Stimulated activated naive CD8-positive, alpha-beta T cell treated with anti-CD3 and anti-CD28 coated beads, Interleukin-15, amount 100 ng/mL, for 72 hours (primary cell): ENCODE measurements at regions not wholly inside any gene's neighbourhood (a gene's known extent, or its start where the extent isn't known, plus 50 kb on each side); places are given as distances from the start of the nearest gene placed in this dataset.
A peak's percentile ranks its signal among the peaks of the same experiment; 100 is the strongest.

ENCODE experiments used
- ATAC-seq: fragments of 150-1000 bp; cut with Tn5 transposase; 2 replicates; pipeline ENCODE4 v1.10.0; 2021; ENCODE audit warnings: mild to moderate bottlenecking, moderate library complexity
- DNase-seq, 2 donors: peaks; one replicate each; pipeline ENCODE4 v3.0.0; 2021 to 2022
- H3K27ac Mint-ChIP-seq, 2 donors: one replicate each; pipeline ENCODE4 v1.8.0; 2022; ENCODE audit warnings: mild to moderate bottlenecking in 2 of 2, mixed read lengths in 2 of 2, moderate library complexity in 2 of 2
- H3K27me3 Mint-ChIP-seq: one replicate; pipeline ENCODE4 v1.8.0; 2022; ENCODE audit warnings: mixed read lengths
- H3K4me1 Mint-ChIP-seq: one replicate; pipeline ENCODE4 v1.8.0; 2022; ENCODE audit warnings: mild to moderate bottlenecking, mixed read lengths
- H3K4me3 Mint-ChIP-seq, 2 donors: one replicate each; pipeline ENCODE4 v1.8.0; 2022; ENCODE audit warnings: mild to moderate bottlenecking in 2 of 2, mixed read lengths in 2 of 2, moderate library complexity in 1 of 2
- H3K9me3 Mint-ChIP-seq, 2 donors: one replicate each; pipeline ENCODE4 v1.8.0; 2022; ENCODE audit warnings: mixed read lengths in 2 of 2

DNA sequence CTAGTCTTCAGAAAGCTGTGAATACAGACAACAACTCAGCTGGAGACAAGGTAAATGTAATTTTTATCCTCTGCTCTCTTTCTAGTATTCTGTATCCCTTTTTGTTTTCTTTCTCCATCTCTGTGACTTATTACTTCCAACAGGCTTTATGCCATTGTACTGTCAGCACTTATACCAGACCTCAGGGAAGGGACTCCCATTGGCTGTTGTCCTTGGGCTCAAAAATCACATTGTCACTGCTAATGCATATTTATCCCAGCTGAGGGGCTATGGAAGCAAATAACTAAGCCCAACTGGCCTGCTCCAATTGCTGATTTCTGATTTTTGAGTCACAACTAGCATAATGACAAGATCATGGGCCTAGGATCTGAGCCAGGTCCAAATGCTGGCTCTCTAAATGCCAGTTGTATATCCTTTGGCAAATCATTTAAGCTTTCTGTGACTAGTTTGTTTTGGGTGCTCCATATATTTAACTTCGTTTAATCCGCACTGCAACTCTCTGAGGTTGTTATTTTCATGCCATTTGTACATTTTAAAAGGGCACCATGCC, 395.1 kb upstream of the GNPDA2 start:
- DNase-seq (no peak), ATAC-seq (no peak)
- Mint-ChIP-seq H3K9me3 (peaks cover 0 to 5% of the 10 kb centered on the region in 2 donors), H3K27me3 (no peaks in the 10 kb centered on the region), H3K4me3 (no peak overlapping the region), H3K27ac (no peak overlapping the region), H3K4me1 (no peaks in the 10 kb centered on the region)

DNA sequence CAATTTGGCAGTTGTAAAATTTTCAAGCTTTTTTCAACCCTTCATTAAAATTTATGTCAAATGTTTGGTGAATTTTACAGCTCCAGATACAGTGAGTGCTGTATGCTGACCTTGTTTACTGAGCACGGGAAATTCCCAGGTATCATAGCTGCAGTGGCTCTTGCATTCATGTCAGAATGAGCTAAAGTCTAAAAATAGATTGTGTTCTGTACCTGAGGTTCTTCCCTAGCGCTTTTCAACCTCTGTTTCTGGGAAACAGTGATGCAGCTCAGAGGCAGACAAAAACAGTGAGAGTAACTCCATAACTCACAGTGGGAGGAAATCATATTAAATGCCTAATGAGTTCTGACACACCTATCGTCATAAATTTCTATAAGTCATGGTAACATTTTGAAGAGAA, 393.8 kb upstream of the GNPDA2 start:
- H3K9me3 Mint-ChIP-seq = peaks cover 0 to 5% of the 10 kb centered on the region in 2 donors
- DNase-seq (no peak), ATAC-seq (no peak)
- H3K4me3 Mint-ChIP-seq = no peak overlapping the region
- H3K27me3 Mint-ChIP-seq = no peaks in the 10 kb centered on the region
- no peaks in the 10 kb centered on the region for H3K4me1 Mint-ChIP-seq
- H3K27ac Mint-ChIP-seq = no peak overlapping the region

DNA sequence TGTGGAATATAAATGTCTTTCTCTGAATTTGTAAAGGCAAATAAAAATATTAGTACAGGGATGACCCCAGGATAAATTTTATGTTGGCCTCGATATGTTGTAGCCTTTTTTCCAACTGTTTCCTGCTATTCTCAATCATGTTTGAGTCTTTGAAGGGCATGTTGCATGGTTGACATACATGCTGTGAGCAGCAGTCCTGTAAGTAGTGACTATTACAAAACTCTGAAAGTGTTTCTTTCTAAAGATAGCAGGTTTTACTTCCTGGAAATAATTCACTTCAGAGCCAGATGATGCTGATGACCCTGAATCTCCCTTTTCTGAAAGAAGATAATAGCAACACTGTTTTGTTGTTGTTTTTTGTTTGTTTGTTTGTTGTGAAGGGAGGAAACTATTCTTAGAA, 393.0 kb upstream of the GNPDA2 start:
- no peak overlapping the region for H3K4me3 Mint-ChIP-seq
- DNase-seq (no peak), ATAC-seq (no peak)
- no peaks in the 10 kb centered on the region for H3K27me3 Mint-ChIP-seq
- H3K27ac Mint-ChIP-seq = no peak overlapping the region
- H3K4me1 Mint-ChIP-seq = no peaks in the 10 kb centered on the region
- H3K9me3 Mint-ChIP-seq = peaks cover 0 to 5% of the 10 kb centered on the region in 2 donors

DNA sequence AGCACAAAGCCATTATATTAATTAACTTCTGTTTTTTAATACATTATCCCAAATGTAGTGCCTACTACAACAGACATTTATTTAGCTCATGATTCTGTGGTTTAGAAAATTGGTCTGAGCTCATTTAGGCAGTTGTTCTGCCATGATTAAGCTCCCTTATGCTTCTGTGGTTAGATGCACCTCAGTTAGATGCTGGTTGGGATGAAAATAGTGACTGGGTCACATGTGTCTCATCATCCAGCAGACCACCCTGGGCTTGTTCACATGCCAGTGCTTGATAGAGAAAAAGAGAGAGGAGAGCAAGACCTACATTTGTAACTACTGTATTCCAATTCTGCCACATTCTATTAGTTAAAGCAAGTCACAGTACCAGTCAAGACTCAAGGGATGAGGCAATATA, 376.4 kb upstream of the GNPDA2 start:
- no peaks in the 10 kb centered on the region for H3K4me1 Mint-ChIP-seq
- DNase-seq (no peak), ATAC-seq (no peak)
- peaks cover 5 to 7% of the 10 kb centered on the region in 2 donors for H3K9me3 Mint-ChIP-seq
- H3K27me3 Mint-ChIP-seq = no peaks in the 10 kb centered on the region
- H3K4me3 Mint-ChIP-seq = no peak overlapping the region
- H3K27ac Mint-ChIP-seq = no peak overlapping the region

DNA sequence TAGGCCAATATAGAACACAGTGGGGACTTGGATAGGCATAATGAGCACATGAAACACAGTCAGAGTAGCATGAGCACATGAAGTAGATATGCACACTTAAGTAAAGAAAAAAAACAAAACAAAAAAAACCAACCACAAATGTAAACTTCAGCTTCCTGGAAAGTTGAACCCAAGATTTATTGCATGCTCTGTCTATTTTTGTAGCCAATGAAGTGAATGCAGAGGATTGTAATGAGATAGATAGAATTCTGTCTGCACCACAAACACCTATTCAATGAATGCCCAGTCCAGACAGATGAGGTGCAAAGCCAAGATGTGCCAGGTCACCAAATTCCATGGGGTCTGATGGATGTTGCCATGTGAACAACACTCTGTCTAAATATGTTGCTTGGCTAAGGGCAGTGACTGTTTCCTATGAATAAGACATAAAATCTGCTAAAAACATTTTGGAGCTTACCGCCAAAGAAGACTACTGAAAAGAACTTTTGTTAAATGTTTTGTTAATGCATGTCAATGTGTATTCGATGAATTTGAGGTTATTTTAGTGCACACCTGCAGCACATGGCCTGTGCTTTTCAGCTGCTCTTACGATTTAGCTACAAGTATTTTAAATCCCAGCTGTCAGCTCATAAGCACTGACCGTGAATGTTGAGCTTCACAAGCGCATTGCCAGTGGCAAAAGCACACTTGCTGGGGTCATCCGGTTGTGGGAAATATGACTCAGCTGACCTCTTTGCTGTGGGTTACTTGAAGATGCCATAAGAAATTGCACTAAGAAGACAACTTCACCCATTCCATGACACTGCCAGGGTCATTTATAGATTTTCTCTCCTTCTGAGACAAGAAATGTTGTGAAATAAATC, 374.8 kb upstream of the GNPDA2 start:
- DNase-seq = no peak

DNA sequence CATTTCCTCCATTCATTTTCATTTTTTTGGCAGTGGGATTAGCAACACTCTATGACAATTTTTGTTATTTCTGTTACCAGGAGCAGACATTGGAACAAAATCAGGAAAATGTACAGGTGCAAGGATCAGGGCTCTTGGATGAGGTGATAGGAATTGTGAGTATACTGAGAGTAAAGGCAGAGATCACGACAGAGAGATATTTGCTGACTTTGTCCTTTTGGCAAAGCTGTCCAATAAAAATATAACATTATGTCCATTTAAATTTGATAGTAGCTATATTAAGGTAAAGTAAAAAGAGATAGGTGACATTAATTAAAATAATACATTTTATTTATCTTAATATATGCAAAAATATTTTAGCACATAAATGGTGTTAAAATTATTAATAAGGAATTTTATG, 373.1 kb upstream of the GNPDA2 start:
- ATAC-seq = no peak
- no peak overlapping the region for H3K4me3 Mint-ChIP-seq
- no peaks in the 10 kb centered on the region for H3K4me1 Mint-ChIP-seq
- H3K9me3 Mint-ChIP-seq = peaks cover 7 to 8% of the 10 kb centered on the region in 2 donors
- no peak for DNase-seq
- H3K27me3 Mint-ChIP-seq = no peaks in the 10 kb centered on the region
- peak overlapping the region in 1 of 2 donors; percentile 68 for H3K27ac Mint-ChIP-seq

More for the DNA sequence above, 374.8 kb upstream of the GNPDA2 start:
- Mint-ChIP-seq H3K27me3 (no peaks in the 10 kb centered on the region), H3K9me3 (peaks cover 5 to 6% of the 10 kb centered on the region in 2 donors), H3K4me1 (no peaks in the 10 kb centered on the region), H3K27ac (no peak overlapping the region), H3K4me3 (no peak overlapping the region)
- ATAC-seq = no peak

DNA sequence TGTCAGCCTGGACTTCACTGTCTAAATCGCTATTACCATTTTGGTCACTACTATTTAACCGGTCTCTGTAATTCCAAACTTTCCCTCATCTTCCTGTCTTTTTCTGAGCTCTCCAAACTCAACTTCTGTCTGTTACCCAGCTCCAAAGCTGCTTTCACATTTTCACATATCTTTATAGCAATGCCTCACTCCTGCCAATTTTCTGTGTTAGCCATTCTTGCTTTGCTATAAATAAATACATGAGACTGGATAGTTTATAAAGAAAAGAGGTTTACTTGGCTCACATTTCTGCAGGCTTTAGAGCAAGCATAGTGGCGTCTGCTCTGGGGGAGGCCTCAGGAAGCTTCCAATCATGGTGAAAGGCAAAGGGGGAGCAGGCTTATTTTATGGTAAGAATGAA, 368.3 kb upstream of the GNPDA2 start:
- DNase-seq (no peak), ATAC-seq (no peak)
- H3K4me1 Mint-ChIP-seq = no peaks in the 10 kb centered on the region
- no peak overlapping the region for H3K4me3 Mint-ChIP-seq
- H3K27me3 Mint-ChIP-seq = no peaks in the 10 kb centered on the region
- H3K27ac Mint-ChIP-seq = no peak overlapping the region
- peaks cover 11 to 31% of the 10 kb centered on the region in 2 donors for H3K9me3 Mint-ChIP-seq

DNA sequence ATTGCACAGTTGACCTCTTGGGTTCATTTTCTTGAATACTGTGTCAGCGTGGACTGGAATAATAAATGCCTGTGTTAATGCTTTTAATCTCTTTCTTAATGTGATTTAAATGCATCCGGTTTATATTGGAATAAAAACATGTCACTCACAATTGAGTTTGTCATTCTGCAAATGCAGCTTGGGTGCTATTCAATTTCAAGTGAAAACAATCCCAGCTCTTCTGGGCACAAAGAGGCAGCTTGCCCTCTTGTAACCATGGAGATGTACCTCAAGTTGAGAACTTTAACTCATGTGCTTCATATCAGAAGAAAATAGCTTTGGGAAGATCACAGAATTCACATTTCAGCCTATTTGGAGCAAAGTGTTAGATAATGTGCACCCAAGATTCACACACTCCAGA, 355.7 kb upstream of the GNPDA2 start:
- Mint-ChIP-seq H3K4me1 (no peaks in the 10 kb centered on the region), H3K27ac (no peak overlapping the region), H3K9me3 (peaks cover 18 to 28% of the 10 kb centered on the region in 2 donors), H3K27me3 (no peaks in the 10 kb centered on the region), H3K4me3 (no peak overlapping the region)
- ATAC-seq (no peak), DNase-seq (no peak)

DNA sequence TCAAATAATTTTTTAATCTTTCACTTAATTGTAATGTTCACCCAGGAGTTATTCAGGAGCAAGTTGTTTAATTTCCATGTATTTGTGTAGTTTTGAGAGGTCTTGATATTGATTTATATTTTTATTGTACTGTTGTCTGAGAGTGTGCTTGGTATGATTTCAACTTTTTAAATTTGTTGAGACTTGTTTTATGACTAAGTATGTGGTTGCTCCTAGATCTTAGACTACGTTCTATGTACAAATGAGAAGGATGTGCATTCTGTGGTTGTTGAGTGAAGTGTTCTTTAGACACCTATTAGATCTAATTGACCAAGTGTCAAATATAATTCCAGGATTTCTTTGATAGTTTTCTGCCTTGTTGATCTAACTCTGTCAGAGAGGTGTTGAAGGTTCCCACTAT, 353.3 kb upstream of the GNPDA2 start:
- DNase-seq (no peak), ATAC-seq (no peak)
- no peak overlapping the region for H3K27ac Mint-ChIP-seq
- no peaks in the 10 kb centered on the region for H3K27me3 Mint-ChIP-seq
- H3K4me3 Mint-ChIP-seq = no peak overlapping the region
- no peaks in the 10 kb centered on the region for H3K4me1 Mint-ChIP-seq
- peaks cover 18 to 20% of the 10 kb centered on the region in 2 donors for H3K9me3 Mint-ChIP-seq

DNA sequence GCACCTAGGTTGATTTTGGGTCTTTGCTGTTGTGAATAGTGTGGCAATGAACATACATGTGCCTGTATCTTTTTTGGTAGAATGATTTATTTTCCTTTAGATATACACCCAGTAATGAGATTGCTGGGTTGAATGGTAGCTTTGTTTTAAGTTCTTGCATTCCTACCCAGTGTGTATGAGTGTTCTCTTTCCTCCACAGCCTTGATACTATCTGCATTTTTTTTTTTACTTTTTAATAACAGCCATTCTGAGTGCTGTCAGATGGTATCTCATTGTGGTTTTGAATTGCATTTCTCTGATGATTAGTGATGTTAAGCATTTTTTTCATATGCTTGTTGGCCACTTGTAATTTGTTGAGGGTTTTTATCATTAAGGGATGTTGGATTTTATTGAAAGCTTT, 351.8 kb upstream of the GNPDA2 start:
- H3K27me3 Mint-ChIP-seq = no peaks in the 10 kb centered on the region
- H3K4me3 Mint-ChIP-seq = no peak overlapping the region
- H3K9me3 Mint-ChIP-seq = peaks cover 13 to 15% of the 10 kb centered on the region in 2 donors
- no peak for ATAC-seq
- DNase-seq = no peak
- no peak overlapping the region for H3K27ac Mint-ChIP-seq
- H3K4me1 Mint-ChIP-seq = no peaks in the 10 kb centered on the region

DNA sequence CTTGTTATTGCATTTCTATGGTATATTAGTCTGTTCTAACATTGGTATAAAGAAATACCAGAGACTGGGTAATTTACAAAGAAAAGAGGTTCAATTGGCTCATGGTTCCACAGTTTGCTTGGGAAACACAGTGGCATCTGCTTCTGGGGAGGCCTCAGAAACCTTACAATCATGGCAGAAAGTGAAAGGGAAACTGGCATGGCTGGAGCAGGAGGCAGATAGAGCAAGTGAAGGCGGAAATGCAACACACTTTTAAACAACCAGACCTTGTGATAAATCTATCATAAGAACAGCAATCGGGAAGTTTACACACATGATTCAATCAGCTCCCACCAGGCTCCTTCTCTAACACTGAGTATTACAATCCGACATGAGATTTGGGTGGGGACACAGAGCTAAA, 346.6 kb upstream of the GNPDA2 start:
- no peak for ATAC-seq
- Mint-ChIP-seq H3K27me3 (no peaks in the 10 kb centered on the region), H3K27ac (no peak overlapping the region), H3K4me1 (no peaks in the 10 kb centered on the region), H3K4me3 (no peak overlapping the region), H3K9me3 (peaks cover 15 to 22% of the 10 kb centered on the region in 2 donors)
- no peak for DNase-seq

DNA sequence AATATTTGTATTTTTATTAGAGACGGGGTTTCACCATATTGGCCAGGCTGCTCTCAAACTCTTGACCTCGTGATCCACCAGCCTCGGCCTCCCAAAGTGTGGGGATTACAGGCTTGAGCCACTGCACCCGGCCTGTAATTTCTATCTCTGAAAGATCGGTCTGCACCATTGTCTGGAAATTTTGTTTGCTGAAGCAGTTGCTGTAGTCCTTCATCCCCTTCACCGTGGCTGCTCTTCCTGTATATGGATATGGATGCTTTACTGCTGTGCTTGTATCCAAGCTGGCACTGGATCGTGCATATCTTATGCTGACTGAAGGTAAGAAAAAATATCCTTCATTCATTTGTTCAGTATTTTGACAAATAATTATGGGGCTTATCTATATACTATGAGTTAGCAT, 338.4 kb upstream of the GNPDA2 start:
- Mint-ChIP-seq H3K27me3 (no peaks in the 10 kb centered on the region), H3K4me3 (no peak overlapping the region), H3K9me3 (peaks cover 17 to 37% of the 10 kb centered on the region in 2 donors), H3K4me1 (no peaks in the 10 kb centered on the region), H3K27ac (no peak overlapping the region)
- DNase-seq (no peak), ATAC-seq (no peak)

DNA sequence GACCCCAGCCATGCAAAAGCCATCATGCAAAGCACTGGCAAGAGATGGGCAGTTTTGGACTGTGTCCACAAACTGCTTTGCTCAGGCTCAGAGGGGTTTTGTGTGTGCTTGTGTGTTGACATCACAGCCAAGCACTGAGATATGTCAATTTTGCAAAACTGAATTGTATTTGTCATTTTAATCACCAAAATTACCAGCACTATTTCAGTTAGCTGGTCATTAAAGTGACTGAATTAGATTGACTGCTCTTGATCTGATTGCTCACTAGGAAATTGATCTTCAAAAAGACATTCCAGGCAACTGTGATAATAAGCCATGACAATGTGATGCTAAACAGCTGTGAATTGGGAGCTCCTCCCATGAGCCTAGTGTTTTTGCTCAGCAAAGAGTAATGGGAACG, 337.3 kb upstream of the GNPDA2 start:
- ATAC-seq (no peak), DNase-seq (no peak)
- H3K9me3 Mint-ChIP-seq = peaks cover 12 to 32% of the 10 kb centered on the region in 2 donors
- H3K27me3 Mint-ChIP-seq = no peaks in the 10 kb centered on the region
- H3K27ac Mint-ChIP-seq = no peak overlapping the region
- H3K4me1 Mint-ChIP-seq = no peaks in the 10 kb centered on the region
- no peak overlapping the region for H3K4me3 Mint-ChIP-seq

DNA sequence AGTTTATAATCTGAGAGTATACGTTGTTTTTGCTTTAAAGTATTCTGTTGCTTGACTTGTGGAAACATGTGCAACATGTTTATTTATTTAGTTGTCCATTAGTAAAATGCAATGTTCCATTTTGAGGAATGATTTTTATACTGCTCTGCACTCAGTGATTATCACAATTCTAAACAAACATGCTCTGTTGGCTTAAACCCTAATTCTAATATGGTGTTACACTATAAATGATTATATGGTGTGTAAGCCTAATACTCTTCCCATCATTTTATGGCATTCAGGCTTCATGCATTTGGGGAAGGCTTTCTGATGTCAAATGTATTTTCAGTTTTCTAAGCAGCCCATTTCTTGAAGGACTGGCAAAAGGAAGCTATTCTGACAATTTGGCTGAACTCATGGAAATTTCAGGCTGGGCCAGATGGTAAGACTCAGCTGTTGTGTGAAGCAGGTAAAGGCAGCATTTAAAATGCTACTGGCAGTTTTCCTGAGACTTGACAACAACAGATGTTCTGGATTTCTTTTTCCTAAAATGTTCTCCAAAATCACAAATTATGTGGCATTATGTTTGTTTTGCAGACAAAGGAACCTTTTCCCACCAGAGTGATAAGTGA, 336.7 kb upstream of the GNPDA2 start:
- no peak overlapping the region for H3K27ac Mint-ChIP-seq
- DNase-seq (no peak), ATAC-seq (no peak)
- H3K4me3 Mint-ChIP-seq = no peak overlapping the region
- H3K4me1 Mint-ChIP-seq = no peaks in the 10 kb centered on the region
- no peaks in the 10 kb centered on the region for H3K27me3 Mint-ChIP-seq
- H3K9me3 Mint-ChIP-seq = peaks cover 11 to 32% of the 10 kb centered on the region in 2 donors

DNA sequence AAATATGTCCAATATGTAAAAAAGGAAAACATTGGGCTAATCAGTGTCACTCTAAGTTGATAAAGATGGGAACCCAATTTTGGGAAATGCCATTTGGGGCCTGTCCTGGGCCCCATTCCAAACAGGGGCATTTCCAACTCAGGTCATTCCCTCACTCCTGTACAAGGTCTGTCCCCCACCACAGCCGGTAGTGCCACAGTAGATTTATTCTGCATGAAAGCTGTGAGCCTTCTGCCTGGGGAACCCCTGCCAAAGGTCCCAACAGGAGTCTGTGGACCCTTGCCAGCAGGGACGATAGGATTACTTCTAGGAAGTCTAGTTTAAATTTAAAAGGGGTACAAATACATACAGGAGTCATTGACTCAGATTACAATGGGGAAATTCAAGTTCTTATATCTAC, 317.6 kb upstream of the GNPDA2 start:
- H3K27ac Mint-ChIP-seq = no peak overlapping the region
- H3K4me1 Mint-ChIP-seq = no peaks in the 10 kb centered on the region
- ATAC-seq (no peak), DNase-seq (no peak)
- H3K4me3 Mint-ChIP-seq = no peak overlapping the region
- H3K9me3 Mint-ChIP-seq = peaks cover 4 to 19% of the 10 kb centered on the region in 2 donors
- no peaks in the 10 kb centered on the region for H3K27me3 Mint-ChIP-seq

DNA sequence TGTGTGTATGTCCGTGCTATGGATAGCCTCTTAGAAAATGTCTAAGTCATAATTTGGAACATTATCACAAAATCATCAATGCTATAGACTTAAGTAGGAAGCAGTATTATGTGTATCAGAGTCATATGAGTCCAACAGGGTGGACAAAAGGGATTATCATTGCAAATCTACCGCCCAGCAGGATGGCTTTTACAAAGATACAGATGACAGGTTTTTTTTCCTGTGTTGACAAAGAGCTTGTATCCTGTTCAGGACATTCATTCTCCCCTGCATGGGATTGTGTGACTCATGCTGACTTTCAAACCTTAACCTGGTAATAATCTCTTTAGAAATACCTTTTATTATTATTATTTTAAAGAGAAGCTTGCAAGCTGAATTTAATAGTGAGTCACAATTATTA, 310.3 kb upstream of the GNPDA2 start:
- ATAC-seq (no peak), DNase-seq (no peak)
- Mint-ChIP-seq H3K4me3 (no peak overlapping the region), H3K27ac (no peak overlapping the region), H3K4me1 (no peaks in the 10 kb centered on the region), H3K9me3 (no peaks in the 10 kb centered on the region), H3K27me3 (no peaks in the 10 kb centered on the region)
